ENCODE measurements at regions not wholly inside any gene's neighbourhood (a gene's known extent, or its start where the extent isn't known, plus 50 kb on each side); places are given as distances from the start of the nearest gene placed in this dataset.

GRCh38 chr18:39481281-39481680 is 1915.7 kb upstream of the CELF4 start:
- Histone ChIP-seq H3K27ac (no peak overlapping the region), H3K27me3 (no peaks in the 10 kb centered on the region), H3K4me3 (no peak overlapping the region), H3K9me3 (no peaks in the 10 kb centered on the region), H3K4me1 (peaks cover 0 to 3% (median 0%) of the 10 kb centered on the region in 4 donors), H3K36me3 (no peaks in the 10 kb centered on the region)
- no peak for DNase-seq
- TF ChIP-seq EP300 (IDR thresholded peaks at IDR 0.05; ENCODE audit: low read depth) (no peak), POLR2AphosphoS5 (IDR thresholded peaks at IDR 0.05) (no peak), POLR2A (IDR thresholded peaks at IDR 0.05) (no peak)
- TF ChIP-seq, protein P1, sequence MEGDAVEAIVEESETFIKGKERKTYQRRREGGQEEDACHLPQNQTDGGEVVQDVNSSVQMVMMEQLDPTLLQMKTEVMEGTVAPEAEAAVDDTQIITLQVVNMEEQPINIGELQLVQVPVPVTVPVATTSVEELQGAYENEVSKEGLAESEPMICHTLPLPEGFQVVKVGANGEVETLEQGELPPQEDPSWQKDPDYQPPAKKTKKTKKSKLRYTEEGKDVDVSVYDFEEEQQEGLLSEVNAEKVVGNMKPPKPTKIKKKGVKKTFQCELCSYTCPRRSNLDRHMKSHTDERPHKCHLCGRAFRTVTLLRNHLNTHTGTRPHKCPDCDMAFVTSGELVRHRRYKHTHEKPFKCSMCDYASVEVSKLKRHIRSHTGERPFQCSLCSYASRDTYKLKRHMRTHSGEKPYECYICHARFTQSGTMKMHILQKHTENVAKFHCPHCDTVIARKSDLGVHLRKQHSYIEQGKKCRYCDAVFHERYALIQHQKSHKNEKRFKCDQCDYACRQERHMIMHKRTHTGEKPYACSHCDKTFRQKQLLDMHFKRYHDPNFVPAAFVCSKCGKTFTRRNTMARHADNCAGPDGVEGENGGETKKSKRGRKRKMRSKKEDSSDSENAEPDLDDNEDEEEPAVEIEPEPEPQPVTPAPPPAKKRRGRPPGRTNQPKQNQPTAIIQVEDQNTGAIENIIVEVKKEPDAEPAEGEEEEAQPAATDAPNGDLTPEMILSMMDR (IDR thresholded peaks at IDR 0.05) = no peak
- in situ Hi-C loops (cut with MboI; ENCODE audit: low pct_ligation_motif_present in 1 of 4, low pct_unique_long_range_greater_than_20kb in 1 of 4, low sequenced_read_pairs in 3 of 4) = no loop called here
- 53 to 68% methylated on average over 4 of the region's 4 CpGs for WGBS, 2 donors (ENCODE audit: low coverage in 1 of 2)
- intact Hi-C loops (cut with DNase I; ENCODE audit: low total_unique reads) = no loop called here

DNA sequence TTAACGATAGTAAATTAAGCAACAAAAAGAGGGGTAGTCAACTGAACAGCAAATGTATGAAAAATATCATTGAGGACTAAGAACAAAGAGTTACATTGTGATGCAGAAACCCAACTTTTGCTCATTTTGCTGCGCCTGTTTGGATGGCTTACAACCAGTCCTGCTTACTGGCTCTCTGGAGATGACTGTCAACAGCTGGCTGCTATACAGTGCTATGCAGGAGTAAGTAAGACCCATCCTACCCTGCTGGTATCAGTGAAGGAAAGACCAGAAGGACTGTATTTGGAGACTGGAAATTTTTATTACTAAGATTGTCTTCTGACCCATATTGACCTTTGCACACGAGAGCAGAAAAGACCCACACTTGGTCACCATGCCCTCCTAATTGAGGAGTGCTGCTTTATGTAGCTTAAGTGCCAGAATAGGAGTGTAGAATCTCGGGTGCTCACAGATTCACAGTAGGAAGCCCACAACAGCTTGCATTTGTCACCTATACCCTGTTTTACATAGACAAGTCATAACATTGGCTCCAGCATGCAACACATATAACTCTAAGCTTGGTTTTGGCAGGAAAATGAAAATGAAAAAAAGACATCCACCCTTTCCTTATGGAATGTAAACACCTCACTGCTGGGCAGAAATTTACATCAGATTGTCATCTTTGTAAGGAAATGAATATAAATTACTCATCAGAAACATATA is 1915.0 kb upstream of the CELF4 start:
- H3K9me3 ChIP-seq = no peaks in the 10 kb centered on the region
- peaks cover 0 to 3% (median 0%) of the 10 kb centered on the region in 4 donors for H3K4me1 ChIP-seq
- H3K27ac ChIP-seq = no peak overlapping the region
- H3K4me3 ChIP-seq = no peak overlapping the region
- intact Hi-C loops (cut with DNase I; ENCODE audit: low total_unique reads) = no loop called here
- H3K27me3 ChIP-seq = no peaks in the 10 kb centered on the region
- WGBS, 2 donors (ENCODE audit: low coverage in 1 of 2) = 66 to 70% methylated on average over 2 to 4 of the region's 4 CpGs
- in situ Hi-C loops (cut with MboI; ENCODE audit: low pct_ligation_motif_present in 1 of 4, low pct_unique_long_range_greater_than_20kb in 1 of 4, low sequenced_read_pairs in 3 of 4) = no loop called here
- DNase-seq = no peak
- H3K36me3 ChIP-seq = no peaks in the 10 kb centered on the region
- TF ChIP-seq POLR2A (IDR thresholded peaks at IDR 0.05) = no peak
- TF ChIP-seq EP300 (IDR thresholded peaks at IDR 0.05; ENCODE audit: low read depth) = no peak
- TF ChIP-seq, protein P1 (IDR thresholded peaks at IDR 0.05) = no peak
- TF ChIP-seq POLR2AphosphoS5 (IDR thresholded peaks at IDR 0.05) = no peak

DNA sequence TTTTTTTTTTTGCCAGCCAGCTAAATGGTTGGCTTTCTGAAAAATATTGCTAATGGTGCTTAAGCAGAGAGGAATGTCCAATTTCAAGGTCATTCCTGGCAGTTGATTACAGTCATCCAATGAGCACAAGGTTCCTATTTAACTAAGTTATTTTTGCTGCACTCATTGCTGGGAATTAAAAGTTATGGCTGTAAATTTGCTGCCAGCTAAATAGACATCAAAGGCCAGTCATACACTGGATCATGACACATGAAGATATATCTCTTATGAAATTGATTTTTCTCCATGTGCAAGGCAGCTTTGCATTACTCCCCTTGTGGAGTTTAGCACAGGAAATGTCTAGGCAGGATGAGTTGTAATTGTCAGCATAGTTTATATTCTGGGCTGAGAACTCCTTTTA is 1898.4 kb upstream of the CELF4 start:
- no peak for DNase-seq
- H3K36me3 ChIP-seq = no peaks in the 10 kb centered on the region
- in situ Hi-C loops (cut with MboI; ENCODE audit: low pct_ligation_motif_present in 1 of 4, low pct_unique_long_range_greater_than_20kb in 1 of 4, low sequenced_read_pairs in 3 of 4) (no loop called here), intact Hi-C loops (cut with DNase I; ENCODE audit: low total_unique reads) (no loop called here)
- H3K4me3 ChIP-seq = no peak overlapping the region
- no peaks in the 10 kb centered on the region for H3K4me1 ChIP-seq
- H3K27me3 ChIP-seq = no peaks in the 10 kb centered on the region
- no peaks in the 10 kb centered on the region for H3K9me3 ChIP-seq
- TF ChIP-seq POLR2AphosphoS5 (IDR thresholded peaks at IDR 0.05) (no peak), EP300 (IDR thresholded peaks at IDR 0.05; ENCODE audit: low read depth) (no peak), POLR2A (IDR thresholded peaks at IDR 0.05) (no peak)
- TF ChIP-seq, protein P1 (IDR thresholded peaks at IDR 0.05) = no peak
- no peak overlapping the region for H3K27ac ChIP-seq

DNA sequence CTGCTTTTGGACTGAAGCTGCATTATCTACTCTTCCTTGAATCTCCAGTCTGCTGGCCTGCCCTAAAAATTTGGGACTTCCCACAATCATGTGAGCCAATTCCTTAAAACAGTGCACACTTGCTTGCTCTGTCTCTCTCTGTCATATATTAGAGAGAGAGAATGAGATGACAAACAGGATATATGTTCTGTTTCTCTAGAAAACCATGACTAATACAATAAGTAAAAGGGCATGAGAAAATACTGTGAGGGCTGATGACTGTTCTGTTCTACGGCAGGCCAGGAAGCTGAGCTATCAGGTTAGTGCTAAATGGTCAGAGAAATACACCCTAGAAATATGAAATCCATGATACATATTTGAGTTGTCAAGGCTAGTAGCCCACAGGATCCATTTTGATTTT is 1896.8 kb upstream of the CELF4 start:
- WGBS, 2 donors (ENCODE audit: low coverage in 1 of 2) = 80 to 86% methylated on average over 1 of the region's 1 CpG
- in situ Hi-C loops (cut with MboI; ENCODE audit: low pct_ligation_motif_present in 1 of 4, low pct_unique_long_range_greater_than_20kb in 1 of 4, low sequenced_read_pairs in 3 of 4) = no loop called here
- TF ChIP-seq POLR2AphosphoS5 (IDR thresholded peaks at IDR 0.05) (no peak), EP300 (IDR thresholded peaks at IDR 0.05; ENCODE audit: low read depth) (no peak), POLR2A (IDR thresholded peaks at IDR 0.05) (no peak)
- TF ChIP-seq, protein P1 (IDR thresholded peaks at IDR 0.05) = no peak

More for the DNA sequence above, 1896.8 kb upstream of the CELF4 start:
- H3K4me3 ChIP-seq = no peak overlapping the region
- no peak for DNase-seq
- H3K4me1 ChIP-seq = no peaks in the 10 kb centered on the region
- intact Hi-C loops (cut with DNase I; ENCODE audit: low total_unique reads) = no loop called here
- no peaks in the 10 kb centered on the region for H3K36me3 ChIP-seq
- no peaks in the 10 kb centered on the region for H3K27me3 ChIP-seq
- H3K27ac ChIP-seq = no peak overlapping the region
- H3K9me3 ChIP-seq = no peaks in the 10 kb centered on the region
